ENCODE measurements at regions not wholly inside any gene's neighbourhood (a gene's known extent, or its start where the extent isn't known, plus 50 kb on each side); places are given as distances from the start of the nearest gene placed in this dataset.
"Not testable (repeated sequence)": the region's sequence is repeated elsewhere in the genome, so short reads cannot be mapped to it uniquely, and the experiment has no call there.

GRCh38 chr3:128543570-128544174, 50.7 kb upstream of the GATA2 start:
- CTCF ChIA-PET (ENCODE audit: low intra/inter-chr PET ratio, low total read pairs); H3K4me2 ChIP-seq (ENCODE audit: low read depth, low read length); POLR2A ChIA-PET: not testable (repeated sequence)

More at GRCh38 chr3:128543570-128544174, 50.7 kb upstream of the GATA2 start:
- H3K4me3 ChIP-seq (replicated peaks in 1 of 3; ENCODE audit: insufficient read depth in 1 of 3, low read depth in 2 of 3, low read length in 3 of 3); H3K9me3 ChIP-seq (ENCODE audit: low read length); H4K20me1 ChIP-seq (ENCODE audit: insufficient read depth, low read length); in situ Hi-C loops (cut with HindIII; ENCODE audit: extremely low pct_ligation_motif_present, low pct_unique_long_range_greater_than_20kb); FAIRE-seq; H3K27ac ChIP-seq (ENCODE audit: extremely low read length, insufficient read depth, low read length); H3K79me2 ChIP-seq (ENCODE audit: insufficient read depth, low read length); H2AFZ ChIP-seq (ENCODE audit: low read length); DNase-seq (ENCODE audit: low spot score); H3K9ac ChIP-seq (ENCODE audit: insufficient read depth, low read depth, low read length); ATAC-seq; intact Hi-C loops (cut with micrococcal nuclease; ENCODE audit: unreplicated experiment); H3K36me3 ChIP-seq (replicated peaks in 1 of 2; ENCODE audit: control insufficient read depth in 1 of 2, insufficient read depth in 2 of 2, low read length in 2 of 2); H3K27me3 ChIP-seq (ENCODE audit: control insufficient read depth in 1 of 2, insufficient read depth in 2 of 2, low read length in 2 of 2); BruUV-seq (replicated peaks): not testable (repeated sequence)
- WGBS (ENCODE audit: low lambda C conversion rate) = 23% methylated on average over 6 of the region's 6 CpGs
- H3K4me1 ChIP-seq (ENCODE audit: insufficient read depth, low read length) = peaks cover 25% of the 10 kb centered on the region
